DND-41 (cell line): ENCODE measurements at regions not wholly inside any gene's neighbourhood (a gene's known extent, or its start where the extent isn't known, plus 50 kb on each side); places are given as distances from the start of the nearest gene placed in this dataset.
"Not testable (repeated sequence)": the region's sequence is repeated elsewhere in the genome, so short reads cannot be mapped to it uniquely, and the experiment has no call there.

Experiments
- ATAC-seq: fragments of 200-7000 bp; cut with Tn5 transposase; 3 replicates; pipeline ENCODE4 v1.9.1; 2021; ENCODE audit warnings: low read depth; ENCODE audit not compliant: insufficient read depth
- DNase-seq: peaks from one replicate; pipeline ENCODE4 v3.0.0-alpha.2; 2020
- H2AFZ ChIP-seq: 2 replicates; pipeline ENCODE4 v1.6.0; 2012; ENCODE audit warnings: low read depth, low read length
- H3K27ac ChIP-seq: 2 replicates; pipeline ENCODE4 v1.5.1; 2012; ENCODE audit warnings: low read length, inconsistent platforms
- H3K27me3 ChIP-seq: fragments of 200-600 bp; sonication (generic); 2 replicates; pipeline ENCODE4 v1.6.0; 2012; ENCODE audit warnings: low read length, mild to moderate bottlenecking, inconsistent platforms; ENCODE audit not compliant: insufficient read depth, poor library complexity
- H3K36me3 ChIP-seq: 2 replicates; pipeline ENCODE4 v1.5.1; 2012; ENCODE audit warnings: low read length, inconsistent platforms; ENCODE audit not compliant: insufficient read depth
- H3K4me1 ChIP-seq: 2 replicates; pipeline ENCODE4 v1.5.1; 2012; ENCODE audit warnings: mild to moderate bottlenecking, low read length; ENCODE audit not compliant: insufficient read depth
- H3K4me2 ChIP-seq: 2 replicates; pipeline ENCODE4 v1.6.0; 2012; ENCODE audit warnings: mild to moderate bottlenecking, moderate library complexity, low read length, inconsistent platforms; ENCODE audit not compliant: insufficient read depth
- H3K4me3 ChIP-seq, 2 experiments: fragments of 200-600 bp in 1 of 2; shearing (Covaris generic) in 1 of 2; 2 replicates each; pipeline ENCODE4 v1.5.1; 2012 to 2016; ENCODE audit warnings: inconsistent platforms in 2 of 2, low read length in 2 of 2, mild to moderate bottlenecking in 2 of 2, low read depth in 1 of 2, moderate library complexity in 1 of 2
- H3K79me2 ChIP-seq: 2 replicates; pipeline ENCODE4 v1.6.0; 2012; ENCODE audit warnings: low read length, inconsistent platforms; ENCODE audit not compliant: insufficient read depth
- H3K9ac ChIP-seq: 2 replicates; pipeline ENCODE4 v1.6.0; 2012; ENCODE audit warnings: low read depth, mild to moderate bottlenecking, inconsistent platforms, low read length, moderate library complexity
- H3K9me3 ChIP-seq: 2 replicates; pipeline ENCODE4 v1.5.1; 2012; ENCODE audit warnings: low read length, moderate library complexity, mild to moderate bottlenecking, inconsistent platforms; ENCODE audit not compliant: insufficient read depth, severe bottlenecking
- H4K20me1 ChIP-seq: 2 replicates; pipeline ENCODE4 v1.6.0; 2012; ENCODE audit warnings: low read length; ENCODE audit not compliant: insufficient read depth
- EZH2 ChIP-seq: IDR thresholded peaks from 3 replicates; pipeline ENCODE4 v1.6.1; 2012; ENCODE audit warnings: borderline replicate concordance, low read depth, mild to moderate bottlenecking, moderate library complexity, low read length, inconsistent platforms; ENCODE audit not compliant: severe bottlenecking
- TF ChIP-seq, protein P1 (sequence below): IDR thresholded peaks from 2 replicates; pipeline ENCODE4 v1.5.1; 2012; ENCODE audit warnings: borderline replicate concordance, low read length, moderate library complexity, mild to moderate bottlenecking; ENCODE audit not compliant: poor library complexity, severe bottlenecking; ENCODE audit errors: extremely low read depth

DNA sequence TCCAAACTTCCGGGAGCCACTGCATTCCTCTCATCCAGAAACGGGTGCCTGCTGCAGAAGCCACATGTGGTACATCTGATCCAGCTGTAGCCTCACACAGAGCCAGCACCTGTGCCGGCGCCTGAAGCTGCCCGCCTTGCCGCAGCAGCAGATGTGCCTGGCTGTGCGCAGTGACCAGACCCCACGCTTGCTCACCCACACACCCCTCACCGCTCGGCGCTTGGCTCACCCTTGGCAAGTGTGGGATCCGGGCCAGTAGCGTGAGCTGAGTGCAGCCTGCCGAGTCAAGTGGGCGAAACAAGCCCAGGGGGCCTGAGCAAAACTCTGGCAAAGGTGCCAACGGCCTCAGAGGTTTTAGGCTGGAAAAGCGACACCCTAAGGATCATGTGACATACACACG lies 220.1 kb upstream of the TMEFF2 start:
- no peak overlapping the region for H3K4me2 ChIP-seq
- ATAC-seq (no peak), DNase-seq (no peak)
- H3K36me3 ChIP-seq = no peaks in the 10 kb centered on the region
- no peaks in the 10 kb centered on the region for H4K20me1 ChIP-seq
- H2AFZ ChIP-seq = no peak overlapping the region
- H3K4me3 ChIP-seq = no peak overlapping the region
- no peaks in the 10 kb centered on the region for H3K27me3 ChIP-seq
- no peaks in the 10 kb centered on the region for H3K4me1 ChIP-seq
- H3K9me3 ChIP-seq = no peaks in the 10 kb centered on the region
- no peak for TF ChIP-seq EZH2
- TF ChIP-seq, protein P1, sequence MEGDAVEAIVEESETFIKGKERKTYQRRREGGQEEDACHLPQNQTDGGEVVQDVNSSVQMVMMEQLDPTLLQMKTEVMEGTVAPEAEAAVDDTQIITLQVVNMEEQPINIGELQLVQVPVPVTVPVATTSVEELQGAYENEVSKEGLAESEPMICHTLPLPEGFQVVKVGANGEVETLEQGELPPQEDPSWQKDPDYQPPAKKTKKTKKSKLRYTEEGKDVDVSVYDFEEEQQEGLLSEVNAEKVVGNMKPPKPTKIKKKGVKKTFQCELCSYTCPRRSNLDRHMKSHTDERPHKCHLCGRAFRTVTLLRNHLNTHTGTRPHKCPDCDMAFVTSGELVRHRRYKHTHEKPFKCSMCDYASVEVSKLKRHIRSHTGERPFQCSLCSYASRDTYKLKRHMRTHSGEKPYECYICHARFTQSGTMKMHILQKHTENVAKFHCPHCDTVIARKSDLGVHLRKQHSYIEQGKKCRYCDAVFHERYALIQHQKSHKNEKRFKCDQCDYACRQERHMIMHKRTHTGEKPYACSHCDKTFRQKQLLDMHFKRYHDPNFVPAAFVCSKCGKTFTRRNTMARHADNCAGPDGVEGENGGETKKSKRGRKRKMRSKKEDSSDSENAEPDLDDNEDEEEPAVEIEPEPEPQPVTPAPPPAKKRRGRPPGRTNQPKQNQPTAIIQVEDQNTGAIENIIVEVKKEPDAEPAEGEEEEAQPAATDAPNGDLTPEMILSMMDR = no peak
- H3K79me2 ChIP-seq = no peaks in the 10 kb centered on the region
- no peak overlapping the region for H3K27ac ChIP-seq
- H3K9ac ChIP-seq = no peak overlapping the region

DNA sequence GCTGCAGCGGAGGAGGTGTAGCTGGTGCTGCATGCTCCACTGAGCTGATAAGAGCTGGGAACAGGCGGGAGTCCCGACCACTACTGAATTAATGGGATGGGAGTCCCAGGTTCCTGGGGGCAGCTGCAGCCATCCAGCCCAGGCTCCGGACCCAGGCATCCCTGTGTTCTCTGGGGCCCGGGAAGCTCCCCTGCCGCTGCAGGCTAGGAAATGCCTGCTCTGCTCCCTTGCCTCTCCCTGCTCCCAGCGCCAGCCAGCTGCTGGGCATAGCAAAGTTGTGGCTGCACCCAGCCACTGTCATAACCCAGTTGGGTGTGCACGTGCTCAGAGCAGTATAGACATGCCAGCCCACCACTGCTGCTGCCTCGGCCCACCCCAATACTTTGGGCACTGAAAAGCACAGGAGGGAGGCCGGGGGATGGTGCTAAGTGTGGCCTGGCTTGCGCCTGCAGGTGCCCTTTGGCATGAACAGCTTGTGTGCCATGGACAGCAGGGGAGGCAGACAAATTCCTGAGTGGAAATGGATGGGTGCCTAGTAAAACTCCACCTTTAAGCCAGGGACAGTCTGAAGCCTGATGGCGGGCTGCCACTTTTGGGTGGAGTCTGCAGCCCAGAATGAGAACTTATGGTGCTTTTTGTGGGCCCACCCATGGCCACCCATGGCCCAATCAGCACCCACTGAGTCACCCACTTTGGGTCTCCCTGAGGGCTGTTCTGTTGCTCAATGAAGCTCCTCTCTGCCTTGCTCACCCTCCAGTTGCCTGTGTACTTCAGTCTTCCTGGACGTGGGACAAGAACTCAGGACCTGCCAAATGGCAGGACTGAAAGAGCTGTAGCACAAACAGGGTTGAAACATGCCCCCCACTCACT lies 219.3 kb upstream of the TMEFF2 start:
- Histone ChIP-seq H3K4me2 (no peak overlapping the region), H3K4me1 (no peaks in the 10 kb centered on the region), H4K20me1 (no peaks in the 10 kb centered on the region), H3K9ac (no peak overlapping the region), H3K27me3 (no peaks in the 10 kb centered on the region), H3K4me3 (no peak overlapping the region), H3K79me2 (no peaks in the 10 kb centered on the region), H3K27ac (no peak overlapping the region), H2AFZ (no peak overlapping the region), H3K36me3 (no peaks in the 10 kb centered on the region), H3K9me3 (no peaks in the 10 kb centered on the region)
- TF ChIP-seq, protein P1 = no peak
- TF ChIP-seq EZH2 = no peak
- ATAC-seq = no peak
- no peak for DNase-seq

DNA sequence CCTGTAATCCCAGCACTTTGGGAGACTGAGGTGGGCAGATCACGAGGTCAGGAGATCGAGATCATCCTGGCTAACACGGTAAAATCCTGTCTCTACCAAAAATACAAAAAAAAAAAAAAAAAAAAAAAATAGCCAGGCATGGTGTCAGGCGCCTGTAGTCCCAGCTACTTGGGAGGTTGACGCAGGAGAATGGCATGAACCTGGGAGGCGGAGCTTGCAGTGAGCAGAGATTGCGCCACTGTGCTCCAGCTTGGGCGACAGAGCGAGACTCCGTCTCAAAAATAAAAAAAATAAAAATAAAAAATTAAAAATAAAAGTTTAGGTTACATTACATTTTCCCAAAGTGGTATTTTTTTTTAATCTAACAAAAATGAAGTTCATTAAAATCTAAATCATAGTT lies 218.1 kb upstream of the TMEFF2 start:
- H3K4me3 ChIP-seq, H3K79me2 ChIP-seq, H3K9me3 ChIP-seq, H3K36me3 ChIP-seq, H4K20me1 ChIP-seq, DNase-seq, ATAC-seq, H3K4me2 ChIP-seq, H3K9ac ChIP-seq, H3K27me3 ChIP-seq, H2AFZ ChIP-seq, H3K4me1 ChIP-seq, H3K27ac ChIP-seq: not testable (repeated sequence)

DNA sequence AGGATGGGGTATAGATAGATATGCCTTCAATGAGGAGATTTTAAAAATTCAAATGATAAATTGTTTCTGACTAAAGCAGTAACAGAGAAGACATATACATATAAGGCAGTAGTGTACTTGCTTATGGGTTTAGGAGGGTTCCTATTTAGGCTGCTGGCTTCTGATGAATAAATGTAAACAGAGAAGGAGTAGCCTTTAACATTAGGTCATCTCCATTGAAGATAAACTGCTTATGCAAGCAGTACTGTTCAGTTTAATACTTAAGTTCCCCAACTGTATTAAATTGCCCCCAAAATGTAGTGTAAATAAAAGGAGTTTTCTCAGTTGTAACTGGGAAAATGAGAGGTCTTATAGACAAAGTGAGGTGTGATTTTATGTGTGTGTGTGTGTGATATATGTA lies 217.7 kb upstream of the TMEFF2 start:
- DNase-seq = no peak
- no peaks in the 10 kb centered on the region for H3K36me3 ChIP-seq
- TF ChIP-seq EZH2 = no peak
- TF ChIP-seq, protein P1 = no peak
- no peaks in the 10 kb centered on the region for H4K20me1 ChIP-seq
- H3K9me3 ChIP-seq = no peaks in the 10 kb centered on the region
- ATAC-seq = no peak
- no peak overlapping the region for H3K4me2 ChIP-seq
- no peak overlapping the region for H3K27ac ChIP-seq
- no peaks in the 10 kb centered on the region for H3K27me3 ChIP-seq
- H3K4me3 ChIP-seq = no peak overlapping the region
- H2AFZ ChIP-seq = no peak overlapping the region
- H3K4me1 ChIP-seq = no peaks in the 10 kb centered on the region
- no peaks in the 10 kb centered on the region for H3K79me2 ChIP-seq
- no peak overlapping the region for H3K9ac ChIP-seq
